Mucosa of rectum (tissue), 2 donors: ENCODE measurements at regions not wholly inside any gene's neighbourhood (a gene's known extent, or its start where the extent isn't known, plus 50 kb on each side); places are given as distances from the start of the nearest gene placed in this dataset.

Source experiments
- H3K27ac ChIP-seq, 2 donors: one replicate each; pipeline ENCODE4 v1.7.0; 2013; ENCODE audit warnings: inconsistent platforms in 2 of 2, low read depth in 2 of 2, low read length in 2 of 2
- H3K27me3 ChIP-seq, 2 donors: one replicate each; pipeline ENCODE4 v1.7.0; 2013; ENCODE audit warnings: low read length in 2 of 2; ENCODE audit not compliant: control insufficient read depth in 2 of 2, insufficient read depth in 2 of 2
- H3K36me3 ChIP-seq, 2 donors: one replicate each; pipeline ENCODE4 v1.7.0; 2013; ENCODE audit warnings: low read length in 2 of 2; ENCODE audit not compliant: control insufficient read depth in 2 of 2, insufficient read depth in 2 of 2
- H3K4me1 ChIP-seq, 2 donors: one replicate each; pipeline ENCODE4 v1.7.0; 2013; ENCODE audit warnings: low read length in 2 of 2, mild to moderate bottlenecking in 1 of 2; ENCODE audit not compliant: control insufficient read depth in 2 of 2, insufficient read depth in 2 of 2
- H3K4me3 ChIP-seq, 2 donors: one replicate each; pipeline ENCODE4 v1.7.0; 2013; ENCODE audit warnings: low read length in 2 of 2
- H3K9ac ChIP-seq, 2 donors: one replicate each; pipeline ENCODE4 v1.7.0; 2013; ENCODE audit warnings: low read length in 2 of 2, low read depth in 1 of 2, mild to moderate bottlenecking in 1 of 2
- H3K9me3 ChIP-seq, 2 donors: one replicate each; pipeline ENCODE4 v1.7.0; 2013; ENCODE audit warnings: low read length in 2 of 2; ENCODE audit not compliant: control insufficient read depth in 2 of 2
- donor health status: healthy.
- donor health status: Normal muscosa, but diverticular disease.

GRCh38 chr5:39580702-39581453 lies 156.1 kb upstream of the DAB2 start:
- no peaks in the 10 kb centered on the region for H3K9me3 ChIP-seq
- H3K9ac ChIP-seq = no peak overlapping the region
- H3K36me3 ChIP-seq = no peaks in the 10 kb centered on the region
- no peaks in the 10 kb centered on the region for H3K27me3 ChIP-seq
- peaks cover 11 to 19% of the 10 kb centered on the region in 2 donors for H3K4me1 ChIP-seq
- no peak overlapping the region for H3K4me3 ChIP-seq
- no peak overlapping the region for H3K27ac ChIP-seq

- Histone ChIP-seq H3K4me1 (peaks cover 11 to 19% of the 10 kb centered on the region in 2 donors), H3K4me3 (no peak overlapping the region), H3K36me3 (no peaks in the 10 kb centered on the region), H3K9ac (no peak overlapping the region), H3K27me3 (no peaks in the 10 kb centered on the region), H3K9me3 (no peaks in the 10 kb centered on the region), H3K27ac (no peak overlapping the region)
Measured at GRCh38 chr5:39579750-39580149, 155.0 kb upstream of the DAB2 start.

GRCh38 chr5:39578887-39579497 lies 154.2 kb upstream of the DAB2 start:
- Histone ChIP-seq H3K4me3 (no peak overlapping the region), H3K4me1 (peaks cover 11 to 19% of the 10 kb centered on the region in 2 donors), H3K9me3 (no peaks in the 10 kb centered on the region), H3K27ac (no peak overlapping the region), H3K27me3 (no peaks in the 10 kb centered on the region), H3K9ac (no peak overlapping the region), H3K36me3 (no peaks in the 10 kb centered on the region)

- no peaks in the 10 kb centered on the region for H3K27me3 ChIP-seq
- H3K27ac ChIP-seq = no peak overlapping the region
- H3K4me3 ChIP-seq = no peak overlapping the region
- no peaks in the 10 kb centered on the region for H3K9me3 ChIP-seq
- H3K4me1 ChIP-seq = peaks cover 11 to 19% of the 10 kb centered on the region in 2 donors
- no peak overlapping the region for H3K9ac ChIP-seq
- H3K36me3 ChIP-seq = no peaks in the 10 kb centered on the region
Measured at GRCh38 chr5:39577529-39577928, 152.7 kb upstream of the DAB2 start.

GRCh38 chr5:39570403-39571027 lies 145.7 kb upstream of the DAB2 start:
- H3K9ac ChIP-seq = no peak overlapping the region

GRCh38 chr5:39569857-39570256 lies 145.1 kb upstream of the DAB2 start:
- no peaks in the 10 kb centered on the region for H3K36me3 ChIP-seq
- no peaks in the 10 kb centered on the region for H3K9me3 ChIP-seq
- no peaks in the 10 kb centered on the region for H3K27me3 ChIP-seq
- H3K4me3 ChIP-seq = no peak overlapping the region
- H3K4me1 ChIP-seq = peaks cover 0 to 6% of the 10 kb centered on the region in 2 donors
- H3K9ac ChIP-seq = no peak overlapping the region
- H3K27ac ChIP-seq = no peak overlapping the region

More at GRCh38 chr5:39570403-39571027, 145.7 kb upstream of the DAB2 start:
- no peaks in the 10 kb centered on the region for H3K36me3 ChIP-seq
- no peaks in the 10 kb centered on the region for H3K9me3 ChIP-seq
- H3K27me3 ChIP-seq = no peaks in the 10 kb centered on the region
- peaks cover 0 to 6% of the 10 kb centered on the region in 2 donors for H3K4me1 ChIP-seq
- H3K27ac ChIP-seq = no peak overlapping the region
- no peak overlapping the region for H3K4me3 ChIP-seq

- H3K9me3 ChIP-seq = no peaks in the 10 kb centered on the region
Measured at GRCh38 chr5:39566891-39567290, 142.1 kb upstream of the DAB2 start.

GRCh38 chr5:39566029-39566428 lies 141.2 kb upstream of the DAB2 start:
- H3K4me3 ChIP-seq = no peak overlapping the region
- no peak overlapping the region for H3K27ac ChIP-seq
- H3K9ac ChIP-seq = no peak overlapping the region
- no peaks in the 10 kb centered on the region for H3K9me3 ChIP-seq
- H3K27me3 ChIP-seq = no peaks in the 10 kb centered on the region
- H3K4me1 ChIP-seq = peaks cover 0 to 6% of the 10 kb centered on the region in 2 donors
- H3K36me3 ChIP-seq = no peaks in the 10 kb centered on the region

More at GRCh38 chr5:39566891-39567290, 142.1 kb upstream of the DAB2 start:
- H3K36me3 ChIP-seq = no peaks in the 10 kb centered on the region
- peaks cover 0 to 6% of the 10 kb centered on the region in 2 donors for H3K4me1 ChIP-seq
- no peak overlapping the region for H3K9ac ChIP-seq
- H3K27ac ChIP-seq = no peak overlapping the region
- no peak overlapping the region for H3K4me3 ChIP-seq
- H3K27me3 ChIP-seq = no peaks in the 10 kb centered on the region

- Histone ChIP-seq H3K9ac (no peak overlapping the region), H3K36me3 (no peaks in the 10 kb centered on the region), H3K4me3 (no peak overlapping the region), H3K27ac (no peak overlapping the region), H3K4me1 (no peaks in the 10 kb centered on the region), H3K27me3 (no peaks in the 10 kb centered on the region), H3K9me3 (no peaks in the 10 kb centered on the region)
Measured at GRCh38 chr5:39561421-39561820, 136.6 kb upstream of the DAB2 start.

GRCh38 chr5:39560726-39561125 lies 135.9 kb upstream of the DAB2 start:
- Histone ChIP-seq H3K9me3 (no peaks in the 10 kb centered on the region), H3K27ac (no peak overlapping the region), H3K9ac (no peak overlapping the region), H3K4me3 (no peak overlapping the region), H3K36me3 (no peaks in the 10 kb centered on the region), H3K27me3 (no peaks in the 10 kb centered on the region), H3K4me1 (no peaks in the 10 kb centered on the region)
